Vagina (tissue), 2 donors: ENCODE measurements at regions not wholly inside any gene's neighbourhood (a gene's known extent, or its start where the extent isn't known, plus 50 kb on each side); places are given as distances from the start of the nearest gene placed in this dataset.

Source experiments
- POLR2A ChIP-seq, 2 donors: fragments of 450-650 bp; IDR thresholded peaks; one replicate each; pipeline ENCODE4 v1.6.1; 2017; ENCODE audit warnings: antibody characterized with exemption in 2 of 2, mild to moderate bottlenecking in 2 of 2, moderate library complexity in 2 of 2
- TF ChIP-seq, protein P1 (sequence below), 3 experiments: fragments of 450-650 bp in 2 of 3; fragments of 200-600 bp in 1 of 3; sonication (generic) in 1 of 3; IDR thresholded peaks; one replicate each; pipeline ENCODE4 v1.5.1; 2017 to 2019; ENCODE audit warnings: antibody characterized with exemption in 3 of 3, mild to moderate bottlenecking in 2 of 3, moderate library complexity in 2 of 3

- TF ChIP-seq, protein P1, sequence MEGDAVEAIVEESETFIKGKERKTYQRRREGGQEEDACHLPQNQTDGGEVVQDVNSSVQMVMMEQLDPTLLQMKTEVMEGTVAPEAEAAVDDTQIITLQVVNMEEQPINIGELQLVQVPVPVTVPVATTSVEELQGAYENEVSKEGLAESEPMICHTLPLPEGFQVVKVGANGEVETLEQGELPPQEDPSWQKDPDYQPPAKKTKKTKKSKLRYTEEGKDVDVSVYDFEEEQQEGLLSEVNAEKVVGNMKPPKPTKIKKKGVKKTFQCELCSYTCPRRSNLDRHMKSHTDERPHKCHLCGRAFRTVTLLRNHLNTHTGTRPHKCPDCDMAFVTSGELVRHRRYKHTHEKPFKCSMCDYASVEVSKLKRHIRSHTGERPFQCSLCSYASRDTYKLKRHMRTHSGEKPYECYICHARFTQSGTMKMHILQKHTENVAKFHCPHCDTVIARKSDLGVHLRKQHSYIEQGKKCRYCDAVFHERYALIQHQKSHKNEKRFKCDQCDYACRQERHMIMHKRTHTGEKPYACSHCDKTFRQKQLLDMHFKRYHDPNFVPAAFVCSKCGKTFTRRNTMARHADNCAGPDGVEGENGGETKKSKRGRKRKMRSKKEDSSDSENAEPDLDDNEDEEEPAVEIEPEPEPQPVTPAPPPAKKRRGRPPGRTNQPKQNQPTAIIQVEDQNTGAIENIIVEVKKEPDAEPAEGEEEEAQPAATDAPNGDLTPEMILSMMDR (IDR thresholded peaks at IDR 0.05): no peak
- no peak for TF ChIP-seq POLR2A (IDR thresholded peaks at IDR 0.05)
These were observed 53.2 kb upstream of the C9orf72 start for GRCh38 chr9:27626244-27627187.
